ENCODE measurements at regions not wholly inside any gene's neighbourhood (a gene's known extent, or its start where the extent isn't known, plus 50 kb on each side); places are given as distances from the start of the nearest gene placed in this dataset.

- Histone ChIP-seq H3K27ac (no peak overlapping the region), H3K4me3 (no peak overlapping the region), H3K4me1 (no peaks in the 10 kb centered on the region), H3K9me3 (peaks cover 0 to 11% (median 7%) of the 10 kb centered on the region in 3 donors), H3K27me3 (no peaks in the 10 kb centered on the region), H3K36me3 (no peaks in the 10 kb centered on the region)
- DNase-seq, result no peak
- intact Hi-C loops (cut with DNase I; ENCODE audit: low total_unique reads), result no loop called here
- no peak for TF ChIP-seq CTCF (IDR thresholded peaks at IDR 0.05)
Measured at GRCh38 chr1:229756666-229757065, 130.6 kb downstream of the URB2 start.

GRCh38 chr1:229757226-229757625 is 131.2 kb downstream of the URB2 start:
- H3K36me3 ChIP-seq, result no peaks in the 10 kb centered on the region
- H3K27ac ChIP-seq, result no peak overlapping the region
- TF ChIP-seq CTCF (IDR thresholded peaks at IDR 0.05), result no peak
- no peaks in the 10 kb centered on the region for H3K27me3 ChIP-seq
- H3K9me3 ChIP-seq, result peaks cover 0 to 11% (median 7%) of the 10 kb centered on the region in 3 donors
- H3K4me3 ChIP-seq, result no peak overlapping the region
- intact Hi-C loops (cut with DNase I; ENCODE audit: low total_unique reads), result no loop called here
- DNase-seq, result no peak
- H3K4me1 ChIP-seq, result no peaks in the 10 kb centered on the region

- H3K27me3 ChIP-seq, result no peaks in the 10 kb centered on the region
- no peak overlapping the region for H3K4me3 ChIP-seq
- H3K27ac ChIP-seq, result no peak overlapping the region
- no peaks in the 10 kb centered on the region for H3K36me3 ChIP-seq
- no peak for DNase-seq
- peaks cover 0 to 11% (median 7%) of the 10 kb centered on the region in 3 donors for H3K9me3 ChIP-seq
- intact Hi-C loops (cut with DNase I; ENCODE audit: low total_unique reads), result no loop called here
- no peak for TF ChIP-seq CTCF (IDR thresholded peaks at IDR 0.05)
- H3K4me1 ChIP-seq, result no peaks in the 10 kb centered on the region
Measured at GRCh38 chr1:229758101-229759036, 132.3 kb downstream of the URB2 start.

- TF ChIP-seq CTCF (IDR thresholded peaks at IDR 0.05), result no peak
- no peaks in the 10 kb centered on the region for H3K27me3 ChIP-seq
- H3K36me3 ChIP-seq, result no peaks in the 10 kb centered on the region
- H3K9me3 ChIP-seq, result peaks cover 0 to 11% (median 7%) of the 10 kb centered on the region in 3 donors
- H3K4me1 ChIP-seq, result no peaks in the 10 kb centered on the region
- H3K4me3 ChIP-seq, result no peak overlapping the region
- intact Hi-C loops (cut with DNase I; ENCODE audit: low total_unique reads), result no loop called here
- DNase-seq, result no peak
- H3K27ac ChIP-seq, result no peak overlapping the region
Measured at GRCh38 chr1:229759037-229759435, 133.0 kb downstream of the URB2 start.

- no peak overlapping the region for H3K27ac ChIP-seq
- peaks cover 0 to 11% (median 7%) of the 10 kb centered on the region in 3 donors for H3K9me3 ChIP-seq
- TF ChIP-seq CTCF (IDR thresholded peaks at IDR 0.05), result no peak
- H3K4me1 ChIP-seq, result no peaks in the 10 kb centered on the region
- H3K36me3 ChIP-seq, result no peaks in the 10 kb centered on the region
- no peak for DNase-seq
- intact Hi-C loops (cut with DNase I; ENCODE audit: low total_unique reads), result no loop called here
- H3K27me3 ChIP-seq, result no peaks in the 10 kb centered on the region
- H3K4me3 ChIP-seq, result no peak overlapping the region
Measured at GRCh38 chr1:229759586-229759985, 133.5 kb downstream of the URB2 start.
